GM13977 (cell line): ENCODE measurements at regions not wholly inside any gene's neighbourhood (a gene's known extent, or its start where the extent isn't known, plus 50 kb on each side); places are given as distances from the start of the nearest gene placed in this dataset.

Experiments used
- DNase-seq: peaks from one replicate; pipeline ENCODE4 v3.0.0; 2012; ENCODE audit warnings: low spot score
- CTCF ChIP-seq: IDR thresholded peaks from 2 replicates; pipeline ENCODE4 v1.5.1; 2012; ENCODE audit warnings: mild to moderate bottlenecking, control low read depth; ENCODE audit not compliant: insufficient read depth; ENCODE audit errors: extremely low read depth, missing control alignments
- in situ Hi-C: fragments of 300-500 bp; cut with MboI; formaldehyde crosslinking; loops from one replicate; pipeline ENCODE4 v1.12.0; 2022; ENCODE audit warnings: low sequenced_read_pairs, low pct_unique_long_range_greater_than_20kb, mixed read lengths, inconsistent platforms; ENCODE audit not compliant: unreplicated experiment

GRCh38 chr12:66047411-66048021 lies 83.0 kb downstream of the LLPH start:
- in situ Hi-C loops = no loop called here
- peak; percentile 25 for DNase-seq
- no peak for TF ChIP-seq CTCF

DNA sequence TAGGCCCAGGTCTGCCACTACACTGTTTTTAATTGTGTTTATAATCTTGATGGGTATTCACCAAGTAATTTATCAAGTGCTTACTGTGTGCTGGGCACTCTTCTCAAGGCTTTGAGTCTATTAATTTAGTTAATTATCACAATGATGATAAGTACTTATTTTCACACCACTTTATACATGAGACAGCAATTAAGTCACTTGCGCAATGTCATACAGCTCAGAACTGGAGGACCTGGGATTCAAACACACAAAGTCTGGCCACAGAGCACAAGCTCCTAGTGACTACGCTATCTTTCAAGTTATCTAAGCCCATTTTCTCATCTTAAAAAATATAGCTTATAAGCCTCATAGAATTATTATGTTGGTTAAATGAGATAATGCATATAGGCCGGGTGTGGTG lies 85.0 kb downstream of the LLPH start:
- in situ Hi-C loops = no loop called here
- no peak for TF ChIP-seq CTCF
- no peak for DNase-seq

- in situ Hi-C loops = no loop called here
- TF ChIP-seq CTCF = no peak
- no peak for DNase-seq
These were observed 85.8 kb downstream of the LLPH start for GRCh38 chr12:66044731-66045130.

DNA sequence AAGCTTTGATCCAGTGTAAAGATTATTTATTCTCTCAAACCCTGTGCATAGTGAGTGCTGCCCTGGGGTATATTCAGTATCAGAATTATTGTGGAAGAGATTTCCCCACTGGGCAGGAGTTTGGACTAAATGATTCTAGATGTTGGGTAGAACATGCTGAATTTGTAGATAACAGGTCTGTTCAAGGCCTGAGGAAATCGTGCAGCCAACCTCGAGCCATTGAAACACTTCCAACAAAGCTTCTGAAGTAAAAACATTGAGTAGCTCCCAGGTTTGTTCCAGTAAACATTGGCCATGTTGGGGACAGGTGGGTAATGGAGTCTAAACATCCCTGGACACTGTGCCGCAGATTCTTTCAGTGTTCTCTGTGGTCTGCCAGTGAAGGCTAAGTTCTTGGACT lies 87.5 kb downstream of the LLPH start:
- no peak for DNase-seq
- TF ChIP-seq CTCF = no peak
- in situ Hi-C loops = no loop called here

DNA sequence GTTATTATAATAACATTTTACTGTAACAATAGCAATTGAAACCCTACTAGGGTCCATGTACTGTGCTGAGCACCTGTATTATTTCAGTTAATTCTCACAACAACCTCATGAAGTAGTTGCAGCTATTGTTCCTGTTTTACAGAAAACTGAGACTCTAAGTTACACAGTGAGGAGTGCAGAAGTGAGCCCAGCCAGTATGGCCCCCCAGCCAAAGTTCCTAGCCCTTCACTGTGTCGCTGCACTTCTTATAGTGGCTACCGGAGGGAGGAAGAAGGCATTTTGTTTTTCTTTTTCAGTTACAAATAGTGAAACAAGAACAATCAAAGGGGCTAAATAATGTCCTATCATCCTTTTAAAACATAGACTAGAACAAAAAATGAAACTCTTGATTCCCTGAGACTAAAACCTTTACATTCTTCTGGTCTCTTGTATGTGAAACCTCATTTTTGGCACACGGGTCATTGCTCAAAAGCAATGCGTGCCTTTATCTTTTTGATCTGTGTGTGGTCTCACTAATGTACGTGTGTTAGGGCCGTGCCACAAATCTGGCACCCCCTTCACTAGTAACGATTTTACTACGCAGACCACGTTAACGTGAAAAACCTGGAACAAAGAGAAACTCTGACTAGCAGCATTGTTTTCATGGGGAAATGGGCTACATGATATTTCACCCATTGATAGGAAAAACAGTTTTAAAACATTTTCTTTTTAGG lies 88.7 kb downstream of the LLPH start:
- no peak for TF ChIP-seq CTCF
- in situ Hi-C loops = no loop called here
- no peak for DNase-seq

GRCh38 chr12:66036317-66036716 lies 94.2 kb downstream of the LLPH start:
- in situ Hi-C loops = no loop called here
- no peak for DNase-seq

More at GRCh38 chr12:66036317-66036716, 94.2 kb downstream of the LLPH start:
- TF ChIP-seq CTCF = no peak
